ENCODE measurements at regions not wholly inside any gene's neighbourhood (a gene's known extent, or its start where the extent isn't known, plus 50 kb on each side); places are given as distances from the start of the nearest gene placed in this dataset.
"Not testable (repeated sequence)": the region's sequence is repeated elsewhere in the genome, so short reads cannot be mapped to it uniquely, and the experiment has no call there.

DNA sequence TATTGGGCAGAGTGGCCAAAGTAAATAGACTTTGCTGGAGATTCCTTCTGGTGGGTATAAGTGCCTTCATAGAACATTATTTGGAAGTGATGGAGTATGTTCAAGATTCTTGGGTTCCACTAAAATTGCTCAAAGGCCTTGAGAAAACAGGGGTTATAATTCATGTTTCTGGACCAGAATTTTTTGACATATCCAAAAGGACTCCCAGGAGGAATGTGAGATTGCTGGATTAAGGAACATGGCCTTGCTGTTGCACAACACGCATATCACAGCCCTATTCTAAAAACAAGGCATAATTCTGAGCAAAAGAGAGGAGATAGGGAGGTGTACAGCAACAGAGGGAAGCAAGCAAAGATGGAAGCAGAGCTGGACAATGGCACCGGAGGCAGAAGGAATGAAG is 111.7 kb upstream of the TNP1 start:
- DNase-seq, result no peak

DNA sequence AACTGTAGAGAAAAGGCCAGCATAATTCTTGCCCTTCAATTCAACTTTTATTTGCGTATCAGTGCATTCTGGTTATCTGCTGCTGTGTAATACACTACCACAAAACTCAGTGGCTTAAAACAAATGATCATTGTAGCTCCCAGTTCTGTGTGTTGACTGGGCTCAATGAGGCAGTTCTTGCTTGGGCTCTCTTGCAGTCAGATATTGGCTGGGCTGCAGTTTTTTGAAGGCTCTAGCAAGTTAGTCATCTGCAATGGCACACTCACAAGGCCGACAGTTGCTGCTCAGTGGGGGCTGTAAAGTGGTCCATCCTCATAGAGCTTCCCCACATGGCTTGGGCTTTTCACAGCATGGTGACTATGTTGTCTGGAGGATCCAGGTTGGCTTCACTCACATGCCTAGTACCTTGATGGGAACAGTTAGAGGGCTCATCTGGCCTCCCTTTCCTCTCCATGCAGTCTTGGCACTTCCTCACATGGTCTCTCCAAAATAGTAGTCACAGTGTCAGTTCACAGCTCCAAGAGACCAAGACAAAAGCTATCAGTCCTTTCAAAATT is 110.6 kb upstream of the TNP1 start:
- no peak for DNase-seq

DNA sequence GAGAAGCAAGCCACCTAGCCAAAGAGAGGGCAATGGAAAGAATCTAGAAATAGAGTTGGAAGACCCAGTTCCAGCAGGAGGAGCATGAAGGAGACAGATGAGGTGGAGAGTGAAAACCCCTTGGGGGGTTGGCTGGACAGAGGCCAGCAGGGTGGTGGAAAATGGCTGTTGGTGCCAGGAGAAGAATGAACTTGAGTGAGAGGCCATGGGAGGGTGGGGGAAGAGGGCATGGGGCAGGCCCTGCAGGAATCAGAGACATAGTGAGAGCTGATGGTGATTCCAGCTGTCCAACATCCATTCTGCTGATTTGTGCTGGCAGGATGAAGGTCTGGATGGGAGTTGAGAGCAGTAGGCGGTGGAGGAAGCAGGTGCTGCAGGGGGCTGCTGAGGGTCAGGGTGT is 108.0 kb upstream of the TNP1 start:
- no peak for DNase-seq

DNA sequence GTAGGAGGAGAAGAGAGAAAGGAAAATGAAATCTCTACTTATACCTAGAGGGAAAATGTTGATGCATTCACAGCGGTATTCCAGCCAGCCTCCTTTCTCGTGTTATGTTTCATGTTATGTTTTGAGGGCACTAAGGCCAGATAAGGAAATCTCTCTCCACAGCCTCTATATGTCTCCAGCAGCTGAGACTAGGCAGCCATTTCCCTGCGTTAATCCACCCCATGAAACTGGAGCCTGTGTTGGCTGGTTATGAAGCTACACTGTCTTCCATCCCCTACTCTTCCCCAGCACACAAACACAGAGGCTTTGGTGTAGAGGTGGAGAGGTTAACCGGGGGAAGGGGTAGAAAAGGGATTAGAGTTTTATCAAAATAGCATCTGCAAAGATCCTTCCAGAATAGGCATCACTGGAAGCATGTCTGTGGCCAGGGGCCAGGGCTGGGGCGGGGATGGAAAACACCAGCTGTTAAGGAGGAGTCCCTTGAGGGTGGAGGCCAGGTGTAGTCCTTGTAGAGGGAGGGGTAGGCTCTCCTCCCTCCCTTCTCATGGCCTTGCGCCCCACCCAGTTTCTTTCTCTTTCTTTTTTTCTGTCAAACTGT is 100.9 kb upstream of the TNP1 start:
- DNase-seq, result no peak

- DNase-seq, result no peak
Observed at GRCh38 chr2:216959433-216959832, 99.6 kb upstream of the TNP1 start.

- no peak for DNase-seq
Observed at GRCh38 chr2:216956820-216957493, 97.1 kb upstream of the TNP1 start.

GRCh38 chr2:216951171-216951570 is 91.3 kb upstream of the TNP1 start:
- DNase-seq, result no peak

DNA sequence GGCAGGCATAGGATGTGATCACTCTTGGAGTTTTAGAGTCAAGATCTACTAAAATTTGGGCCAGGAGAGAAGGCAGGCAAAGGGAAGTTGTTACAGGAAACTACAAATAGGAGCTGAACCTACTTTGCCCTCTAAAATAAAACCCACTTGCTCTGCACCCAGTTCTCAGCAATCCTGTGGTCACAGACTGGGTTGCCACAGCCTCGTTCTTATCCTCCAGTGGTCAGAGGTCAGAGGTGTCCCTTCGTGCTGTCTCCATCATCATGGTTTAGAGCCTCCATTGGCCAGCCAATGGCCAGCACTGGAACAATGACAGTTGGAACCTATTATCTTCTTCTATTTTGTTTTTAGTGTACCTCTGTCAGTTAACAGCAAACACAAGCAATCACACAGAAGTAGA is 90.7 kb upstream of the TNP1 start:
- DNase-seq, result no peak

GRCh38 chr2:216949700-216950413 is 90.0 kb upstream of the TNP1 start:
- no peak for DNase-seq

DNA sequence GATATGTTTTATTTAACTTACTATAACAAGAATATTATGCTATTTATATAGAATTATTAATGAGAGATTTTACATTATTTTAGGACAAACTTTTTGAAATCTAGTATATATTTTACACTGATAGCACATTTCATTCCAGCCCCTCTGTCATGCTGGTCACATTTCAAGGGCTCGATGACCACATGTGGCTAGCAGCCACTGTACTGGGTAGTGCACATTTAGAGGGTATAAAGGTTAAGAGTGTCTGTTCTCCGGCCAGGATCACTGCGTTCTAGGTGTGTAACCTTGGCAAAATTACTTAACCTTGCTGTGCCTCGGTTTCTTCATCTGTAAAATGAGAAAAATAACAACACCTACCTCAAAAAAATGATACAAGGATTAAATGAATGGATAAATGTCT is 87.2 kb upstream of the TNP1 start:
- no peak for DNase-seq

GRCh38 chr2:216944733-216945132 is 84.9 kb upstream of the TNP1 start:
- no peak for DNase-seq

GRCh38 chr2:216943109-216943508 is 83.2 kb upstream of the TNP1 start:
- DNase-seq, result no peak

DNA sequence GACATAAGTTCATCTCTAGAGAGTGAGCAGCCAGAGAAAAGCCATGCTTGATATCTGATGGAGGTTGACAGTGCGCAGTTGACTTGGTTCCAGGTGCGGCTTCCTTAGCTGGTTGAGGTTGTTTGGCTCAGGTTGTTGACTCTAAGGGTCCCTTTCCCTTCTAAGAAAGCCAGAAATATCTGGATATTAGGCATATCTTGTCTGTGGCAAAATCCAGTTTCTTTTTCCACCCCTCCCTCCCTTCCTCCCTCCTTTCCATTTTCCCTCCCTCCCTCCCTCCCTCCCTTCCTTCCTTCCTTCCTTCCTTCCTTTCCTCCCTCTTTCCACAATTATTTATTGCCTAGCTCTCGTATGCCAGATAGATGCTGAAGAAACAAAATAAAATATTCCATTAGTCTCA is 82.6 kb upstream of the TNP1 start:
- DNase-seq, result no peak

- DNase-seq, result no peak
Observed at GRCh38 chr2:216942016-216942415, 82.2 kb upstream of the TNP1 start.

DNA sequence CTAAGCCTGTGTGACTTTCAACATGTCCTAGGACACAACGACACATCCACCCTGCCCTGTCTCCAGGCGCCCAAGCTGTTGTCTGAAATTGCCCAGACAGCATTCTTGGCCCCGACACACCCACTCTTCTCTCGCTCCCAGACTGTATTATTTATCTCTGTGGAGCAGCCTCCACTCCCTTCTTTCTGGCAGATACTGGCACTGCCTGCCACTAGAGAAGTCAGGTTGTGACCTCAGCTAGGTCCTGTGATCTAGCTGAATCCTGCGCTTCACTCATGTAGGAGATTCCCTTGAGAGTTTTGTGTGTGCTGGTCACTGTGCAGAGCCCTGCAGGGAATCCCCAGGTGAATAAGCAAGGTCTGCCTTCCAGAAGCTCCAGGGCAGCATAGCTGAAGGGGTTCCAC is 77.1 kb upstream of the TNP1 start:
- DNase-seq, result no peak

- no peak for DNase-seq
Observed at GRCh38 chr2:216934623-216935022, 74.8 kb upstream of the TNP1 start.

DNA sequence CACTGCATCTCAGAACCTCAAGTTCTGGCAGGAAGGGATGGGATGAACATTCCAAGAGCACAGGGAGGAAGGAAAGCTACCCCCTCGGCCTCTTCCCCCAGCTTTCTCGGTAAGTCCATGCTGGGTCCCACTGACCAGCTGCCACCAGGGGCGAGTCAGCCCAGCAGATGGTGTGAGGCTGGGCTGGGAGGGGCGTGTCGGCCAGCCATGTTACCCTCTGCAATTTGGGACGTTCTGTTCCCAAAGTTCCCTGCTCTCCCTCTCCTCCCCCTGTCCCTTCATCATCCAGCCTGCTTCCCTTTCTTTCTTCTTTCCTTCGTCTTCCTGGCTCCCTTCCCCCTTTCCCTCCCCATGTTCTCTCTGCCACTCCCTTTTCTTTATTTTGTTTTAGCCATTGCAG is 74.3 kb upstream of the TNP1 start:
- no peak for DNase-seq

DNA sequence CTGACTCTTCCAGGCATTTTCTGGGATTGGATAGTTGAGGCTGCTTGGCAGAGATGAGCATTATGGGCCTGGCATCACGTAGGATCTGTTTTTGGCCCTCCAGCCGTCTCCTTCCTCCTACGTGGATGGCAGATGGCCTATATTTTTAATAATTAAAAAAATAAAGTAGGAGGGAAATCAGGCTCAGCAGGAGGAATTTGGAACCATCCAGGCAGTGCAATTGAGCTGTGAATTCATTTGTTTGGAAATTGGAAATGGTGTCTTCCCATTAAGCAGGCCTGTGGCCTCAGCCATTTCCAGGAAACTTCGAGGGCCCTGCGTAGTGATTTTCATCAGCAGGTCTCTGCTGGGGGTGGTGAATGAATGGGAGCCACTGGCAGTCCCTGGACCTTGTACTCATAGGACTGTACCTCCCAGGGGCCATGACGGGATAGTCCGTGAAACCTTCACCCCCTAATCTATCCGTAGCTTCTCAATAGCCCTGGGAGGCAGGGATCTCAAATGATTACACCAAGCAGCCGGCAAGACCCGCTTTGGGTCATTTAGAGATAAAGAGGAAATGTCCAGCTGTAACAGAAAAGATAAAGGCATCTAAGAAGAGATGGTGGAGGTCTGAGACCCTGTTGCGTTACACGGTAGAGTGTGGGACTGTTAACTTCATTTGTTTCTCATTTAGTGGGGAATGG is 73.1 kb upstream of the TNP1 start:
- no peak for DNase-seq

DNA sequence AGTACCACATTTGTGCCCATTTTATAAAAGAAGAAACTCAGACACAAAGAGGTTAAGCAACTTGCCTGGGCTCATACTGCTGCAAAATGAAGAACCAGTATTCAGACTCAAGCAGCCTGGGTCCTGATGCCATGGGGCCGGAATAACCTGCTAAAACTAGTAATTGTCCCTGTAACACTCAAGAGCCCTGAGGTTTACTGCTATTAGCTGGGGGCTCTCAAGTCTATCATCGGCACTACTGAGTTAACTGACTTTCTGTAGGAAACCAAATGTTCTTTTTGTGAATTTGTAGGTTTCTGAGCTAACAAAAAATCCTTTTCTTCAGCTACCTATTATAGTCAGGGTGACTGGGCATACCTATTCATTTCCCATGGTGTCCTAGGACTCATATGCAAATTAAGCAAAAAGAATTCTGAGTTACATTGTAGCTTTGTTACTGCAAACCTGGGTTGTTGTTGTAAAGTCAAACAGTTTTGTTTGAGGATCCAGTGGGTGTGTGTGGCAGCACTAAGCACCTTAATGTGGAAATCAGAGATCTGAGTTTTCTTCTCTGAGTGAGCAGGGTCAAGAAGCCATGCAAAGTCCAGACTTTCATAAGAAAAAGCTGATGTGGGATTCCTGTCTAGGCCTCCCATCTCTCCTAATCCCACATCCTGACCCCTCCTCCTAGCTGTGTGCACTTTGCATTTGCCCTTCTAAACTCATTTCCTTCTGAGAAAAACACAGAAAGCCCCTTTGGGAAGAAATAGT is 72.4 kb upstream of the TNP1 start:
- no peak for DNase-seq

DNA sequence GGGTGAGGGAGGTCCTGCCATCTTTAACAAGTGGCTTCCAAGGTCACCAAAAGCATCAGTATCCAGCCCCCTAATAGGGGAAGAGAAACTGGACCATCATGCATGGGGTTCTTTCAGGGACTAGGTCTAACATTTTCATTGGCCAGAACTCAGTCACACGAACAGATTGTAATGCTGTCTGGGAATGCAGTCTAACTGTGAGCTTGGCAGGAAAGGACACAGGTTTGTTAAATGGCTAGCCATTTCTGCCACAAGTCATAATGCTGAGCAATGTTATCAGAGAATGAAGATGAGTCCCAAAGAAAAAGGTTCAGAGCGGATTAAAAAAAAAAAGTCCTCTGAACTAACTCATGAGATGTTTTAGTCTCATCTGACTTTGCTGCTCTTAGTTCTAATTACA is 70.9 kb upstream of the TNP1 start:
- no peak for DNase-seq

DNA sequence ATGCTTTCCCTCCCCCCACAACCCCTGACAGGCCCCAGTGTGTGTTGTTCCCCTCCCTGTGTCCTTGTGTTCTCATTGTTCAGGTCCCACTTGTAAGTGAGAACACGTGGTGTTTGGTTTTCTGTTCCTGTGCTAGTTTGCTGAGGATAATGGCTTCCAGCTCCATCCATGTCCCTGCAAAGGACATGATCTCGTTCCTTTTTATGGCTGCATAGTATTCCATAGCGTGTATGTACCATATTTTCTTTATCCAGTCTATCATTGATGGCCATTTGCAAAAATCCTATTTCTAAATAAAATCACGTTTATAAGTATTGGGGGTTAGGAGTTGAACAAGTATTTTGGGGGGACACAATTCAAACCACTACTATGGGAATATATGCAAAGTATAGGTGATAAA is 69.5 kb upstream of the TNP1 start:
- not testable (repeated sequence) for DNase-seq
